HepG2 (cell line): ENCODE measurements at regions not wholly inside any gene's neighbourhood (a gene's known extent, or its start where the extent isn't known, plus 50 kb on each side); places are given as distances from the start of the nearest gene placed in this dataset.

Experiments used
- ATAC-seq: fragments of 200-7000 bp; cut with Tn5 transposase; 3 replicates; pipeline ENCODE4 v1.9.1; 2020; ENCODE audit warnings: mild to moderate bottlenecking, moderate library complexity
- BruUV-seq: library from RNA; stranded (reverse); fragments of 400-500 nt; replicated peaks from 2 replicates; lab custom pipeline; 2021; lab: Mats Ljungman, UMichigan
- CTCF ChIA-PET: fragments of 300-600 bp; formaldehyde crosslinking; extraction: SDS; loops from one replicate; lab custom pipeline; 2021; ENCODE audit warnings: low total read pairs, inconsistent platforms, low intra/inter-chr PET ratio; lab: Yijun Ruan, JAX
- POLR2A ChIA-PET: fragments of 350-600 bp; sonication (Branson Sonifier 250); formaldehyde crosslinking; loops from one replicate; lab custom pipeline; 2020; ENCODE audit warnings: antibody characterized with exemption, inconsistent platforms; lab: Yijun Ruan, JAX
- DNase-seq: peaks from one replicate; pipeline ENCODE4 v3.0.0-alpha.2; 2015; ENCODE audit warnings: low spot score
- FAIRE-seq: peaks from 3 replicates; lab custom pipeline; 2011; peaks lifted over from hg19 to GRCh38; lab: Jason Lieb, UNC
- H2AFZ ChIP-seq: one replicate; pipeline ENCODE4 v1.6.1; 2011; ENCODE audit warnings: low read length, inconsistent platforms
- H3K27ac ChIP-seq: fragments of 300-600 bp; 3 replicates; pipeline ENCODE4 v1.8.0; 2011; ENCODE audit warnings: mixed run types, mild to moderate bottlenecking, mixed read lengths, low read length, inconsistent platforms; ENCODE audit not compliant: insufficient read depth; ENCODE audit errors: extremely low read length
- H3K27me3 ChIP-seq, 2 experiments: fragments of 200-600 bp in 1 of 2; 2 replicates in 1 of 2; 3 replicates in 1 of 2; pipeline versions ENCODE4 v1.6.0 to v1.8.0; 2011; ENCODE audit warnings: low read length in 2 of 2, mild to moderate bottlenecking in 2 of 2, moderate library complexity in 2 of 2, inconsistent platforms in 1 of 2; ENCODE audit not compliant: insufficient read depth in 2 of 2, control insufficient read depth in 1 of 2
- H3K36me3 ChIP-seq, 2 experiments: fragments of 200-600 bp in 1 of 2; replicated peaks in 1 of 2; 2 replicates in 1 of 2; 3 replicates in 1 of 2; pipeline versions ENCODE4 v1.5.1 to v1.8.0; 2011; ENCODE audit warnings: low read length in 2 of 2, inconsistent platforms in 1 of 2; ENCODE audit not compliant: insufficient read depth in 2 of 2, control insufficient read depth in 1 of 2
- H3K4me1 ChIP-seq: 2 replicates; pipeline ENCODE4 v1.5.1; 2012; ENCODE audit warnings: low read length, inconsistent platforms; ENCODE audit not compliant: insufficient read depth
- H3K4me2 ChIP-seq: 2 replicates; pipeline ENCODE4 v1.6.0; 2011; ENCODE audit warnings: low read depth, low read length, inconsistent platforms
- H3K4me3 ChIP-seq, 3 experiments: fragments of 200-600 bp in 1 of 3; sonication (generic), shearing (Covaris generic) in 1 of 3; replicated peaks in 1 of 3; 2 replicates each; pipeline ENCODE4 v1.5.1; 2011 to 2016; ENCODE audit warnings: low read length in 3 of 3, inconsistent platforms in 2 of 3, low read depth in 2 of 3, mild to moderate bottlenecking in 2 of 3, control low read depth in 1 of 3, mixed read lengths in 1 of 3; ENCODE audit not compliant: insufficient read depth in 1 of 3
- H3K79me2 ChIP-seq: one replicate; pipeline ENCODE4 v1.6.1; 2011; ENCODE audit warnings: low read length, inconsistent platforms; ENCODE audit not compliant: insufficient read depth
- H3K9ac ChIP-seq: 2 replicates; pipeline ENCODE4 v1.6.0; 2011; ENCODE audit warnings: mild to moderate bottlenecking, low read depth, low read length, inconsistent platforms; ENCODE audit not compliant: insufficient read depth
- H3K9me3 ChIP-seq: 2 replicates; pipeline ENCODE4 v1.5.1; 2012; ENCODE audit warnings: mild to moderate bottlenecking, low read length
- H4K20me1 ChIP-seq: 2 replicates; pipeline ENCODE4 v1.6.0; 2011; ENCODE audit warnings: inconsistent platforms, mild to moderate bottlenecking, low read length, moderate library complexity; ENCODE audit not compliant: insufficient read depth
- CCDC6 ChIP-seq: sonication (generic); formaldehyde crosslinking; IDR thresholded peaks from 2 replicates; pipeline ENCODE4 v1.8.1; 2022; ENCODE audit warnings: mild to moderate bottlenecking, missing genetic modification reagents, moderate library complexity
- CEBPZ ChIP-seq: IDR thresholded peaks from 2 replicates; pipeline ENCODE4 v1.6.1; 2012; ENCODE audit warnings: low read length, improper control_type of control experiment
- GABPB1 ChIP-seq: IDR thresholded peaks from 2 replicates; pipeline ENCODE4 v1.6.1; 2016; ENCODE audit warnings: mild to moderate bottlenecking, missing genetic modification reagents, moderate library complexity, missing compliant biosample characterization
- HDAC1 ChIP-seq: sonication (generic); formaldehyde crosslinking; IDR thresholded peaks from 2 replicates; pipeline ENCODE4 v1.5.1; 2020; ENCODE audit warnings: mild to moderate bottlenecking, missing genetic modification reagents
- MED8 ChIP-seq: sonication (generic); formaldehyde crosslinking; IDR thresholded peaks from 2 replicates; pipeline ENCODE4 v1.8.1; 2023; ENCODE audit warnings: mild to moderate bottlenecking, missing genetic modification reagents; ENCODE audit not compliant: insufficient replicate concordance
- POLR2AphosphoS2 ChIP-seq: IDR thresholded peaks from 2 replicates; pipeline ENCODE4 v1.6.1; 2011; ENCODE audit warnings: low read depth, low read length, improper control_type of control experiment
- RBM22 ChIP-seq: fragments of 200-400 bp; formaldehyde crosslinking; optimal IDR thresholded peaks from 2 replicates; pipeline ENCODE3; 2017; ENCODE audit warnings: mild to moderate bottlenecking, low read length, moderate library complexity
- TEAD2 ChIP-seq: sonication (generic); formaldehyde crosslinking; IDR thresholded peaks from 2 replicates; pipeline ENCODE4 v1.9.0; 2021; ENCODE audit warnings: missing genetic modification reagents
- ZBTB39 ChIP-seq: sonication (generic); formaldehyde crosslinking; IDR thresholded peaks from 2 replicates; pipeline ENCODE4 v1.5.0; 2020; ENCODE audit warnings: missing genetic modification reagents
- ZMYM4 ChIP-seq: sonication (generic); formaldehyde crosslinking; IDR thresholded peaks from 2 replicates; pipeline ENCODE4 v1.8.1; 2023; ENCODE audit warnings: mild to moderate bottlenecking, missing genetic modification reagents
- ZNF263 ChIP-seq: sonication (generic); formaldehyde crosslinking; IDR thresholded peaks from 2 replicates; pipeline ENCODE4 v1.4.0; 2020; ENCODE audit warnings: missing genetic modification reagents
- ZNF564 ChIP-seq: sonication (generic); formaldehyde crosslinking; IDR thresholded peaks from 2 replicates; pipeline ENCODE4 v1.8.1; 2023; ENCODE audit warnings: mild to moderate bottlenecking, missing genetic modification reagents
- ZNF7 ChIP-seq: IDR thresholded peaks from 2 replicates; pipeline ENCODE4 v1.6.1; 2016; ENCODE audit warnings: missing biosample characterization, missing genetic modification reagents
- ZSCAN12 ChIP-seq: sonication (generic); formaldehyde crosslinking; IDR thresholded peaks from 2 replicates; pipeline ENCODE4 v1.9.0; 2021; ENCODE audit warnings: mild to moderate bottlenecking, missing genetic modification reagents
- WGBS: methylation state at CpG from one replicate; pipeline ENCODE4 v1.1.6; 2017; ENCODE audit warnings: low lambda C conversion rate; 5-methylcytosine and 5-hydroxymethylcytosine counted together
- in situ Hi-C: cut with HindIII; loops from 2 replicates; pipeline ENCODE4 v1.10.0; 2017; ENCODE audit warnings: low pct_unique_long_range_greater_than_20kb; ENCODE audit not compliant: extremely low pct_ligation_motif_present
- intact Hi-C: fragments of 100-400 bp; cut with micrococcal nuclease; formaldehyde crosslinking; loops from one replicate; pipeline ENCODE4 v1.10.0; 2022; ENCODE audit not compliant: unreplicated experiment

- TF ChIP-seq CEBPZ (no peak), ZMYM4 (CRISPR knock-in tag) (no peak), TEAD2 (CRISPR knock-in tag) (no peak)
Observed at GRCh38 chr4:32680946-32681345, 1960.8 kb downstream of the PCDH7 start (continued).

GRCh38 chr4:32684160-32684559 lies 1964.0 kb downstream of the PCDH7 start:
- 42% methylated on average over 1 of the region's 1 CpG for WGBS
- BruUV-seq: no TSS peak
- Histone ChIP-seq H4K20me1 (no peaks in the 10 kb centered on the region), H3K4me2 (no peak overlapping the region), H3K79me2 (no peaks in the 10 kb centered on the region), H3K4me3 (no peak overlapping the region), H3K9me3 (no peaks in the 10 kb centered on the region), H3K27ac (no peak overlapping the region), H2AFZ (no peak overlapping the region), H3K27me3 (no peaks in the 10 kb centered on the region), H3K9ac (no peak overlapping the region), H3K4me1 (no peaks in the 10 kb centered on the region), H3K36me3 (no peaks in the 10 kb centered on the region)
- intact Hi-C loops (no loop called here), in situ Hi-C loops (no loop called here)
- ChIA-PET POLR2A (no interaction called here), CTCF (no interaction called here)
- no peak for FAIRE-seq
- DNase-seq: no peak
- no peak for ATAC-seq
- TF ChIP-seq ZNF7 (CRISPR knock-in tag): no peak

DNA sequence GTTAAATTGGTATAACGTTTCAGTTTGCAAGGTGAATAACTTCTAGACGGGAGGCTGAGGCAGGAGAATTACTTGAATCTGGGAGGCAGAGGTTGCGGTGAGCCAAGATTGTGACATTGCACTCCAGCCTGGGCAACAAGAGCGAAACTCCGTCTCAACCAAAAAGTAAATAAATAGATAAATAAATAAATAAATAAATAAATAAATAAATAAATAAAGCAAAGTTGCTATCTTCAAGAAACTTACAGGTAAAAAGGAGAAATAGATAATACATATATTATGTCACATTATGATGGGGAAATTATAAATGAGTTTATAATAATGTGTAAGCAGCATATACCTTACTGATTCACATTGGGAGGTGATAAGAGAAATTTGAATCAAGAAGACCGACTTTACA lies 1966.0 kb downstream of the PCDH7 start:
- intact Hi-C loops (no loop called here), in situ Hi-C loops (no loop called here)
- no peaks in the 10 kb centered on the region for H3K36me3 ChIP-seq
- H3K27me3 ChIP-seq: no peaks in the 10 kb centered on the region
- H3K4me3 ChIP-seq: no peak overlapping the region
- no peaks in the 10 kb centered on the region for H3K4me1 ChIP-seq
- no peaks in the 10 kb centered on the region for H3K79me2 ChIP-seq
- H3K4me2 ChIP-seq: no peak overlapping the region
- ATAC-seq (no peak), FAIRE-seq (no peak), DNase-seq (no peak)
- no peaks in the 10 kb centered on the region for H4K20me1 ChIP-seq
- 52% methylated on average over 6 of the region's 6 CpGs for WGBS
- H3K9ac ChIP-seq: no peak overlapping the region
- TF ChIP-seq HDAC1 (CRISPR knock-in tag): no peak
- no peak for TF ChIP-seq ZSCAN12 (CRISPR knock-in tag)
- no peak for TF ChIP-seq ZBTB39 (CRISPR knock-in tag)
- no peak for TF ChIP-seq RBM22
- no peak for TF ChIP-seq MED8 (CRISPR knock-in tag)
- no peak for TF ChIP-seq GABPB1 (CRISPR knock-in tag)
- no peak for TF ChIP-seq CCDC6 (CRISPR knock-in tag)
- TF ChIP-seq ZNF263 (CRISPR knock-in tag): no peak
- TF ChIP-seq ZNF564: no peak
- no peak for TF ChIP-seq POLR2AphosphoS2
- H3K9me3 ChIP-seq: no peaks in the 10 kb centered on the region
- H3K27ac ChIP-seq: no peak overlapping the region
- POLR2A ChIA-PET: no interaction called here
- BruUV-seq: no TSS peak
- no peak overlapping the region for H2AFZ ChIP-seq
- CTCF ChIA-PET: no interaction called here
